ENCODE measurements at regions not wholly inside any gene's neighbourhood (a gene's known extent, or its start where the extent isn't known, plus 50 kb on each side); places are given as distances from the start of the nearest gene placed in this dataset.

GRCh38 chr20:23299673-23300050, 50.9 kb upstream of the NXT1 start:
- H3K4me1 Mint-ChIP-seq, result peaks cover 9% of the 10 kb centered on the region
- TF ChIP-seq CTCF (IDR thresholded peaks at IDR 0.05; ENCODE audit: unreplicated experiment in 3 of 3), result no peak
- no peak overlapping the region for H3K4me3 Mint-ChIP-seq
- no peak overlapping the region for H3K27ac Mint-ChIP-seq
- H3K27me3 Mint-ChIP-seq (ENCODE audit: low read depth), result peaks cover 13% of the 10 kb centered on the region
- H3K36me3 Mint-ChIP-seq (ENCODE audit: low read depth), result no peaks in the 10 kb centered on the region
- no peaks in the 10 kb centered on the region for H3K9me3 Mint-ChIP-seq

DNA sequence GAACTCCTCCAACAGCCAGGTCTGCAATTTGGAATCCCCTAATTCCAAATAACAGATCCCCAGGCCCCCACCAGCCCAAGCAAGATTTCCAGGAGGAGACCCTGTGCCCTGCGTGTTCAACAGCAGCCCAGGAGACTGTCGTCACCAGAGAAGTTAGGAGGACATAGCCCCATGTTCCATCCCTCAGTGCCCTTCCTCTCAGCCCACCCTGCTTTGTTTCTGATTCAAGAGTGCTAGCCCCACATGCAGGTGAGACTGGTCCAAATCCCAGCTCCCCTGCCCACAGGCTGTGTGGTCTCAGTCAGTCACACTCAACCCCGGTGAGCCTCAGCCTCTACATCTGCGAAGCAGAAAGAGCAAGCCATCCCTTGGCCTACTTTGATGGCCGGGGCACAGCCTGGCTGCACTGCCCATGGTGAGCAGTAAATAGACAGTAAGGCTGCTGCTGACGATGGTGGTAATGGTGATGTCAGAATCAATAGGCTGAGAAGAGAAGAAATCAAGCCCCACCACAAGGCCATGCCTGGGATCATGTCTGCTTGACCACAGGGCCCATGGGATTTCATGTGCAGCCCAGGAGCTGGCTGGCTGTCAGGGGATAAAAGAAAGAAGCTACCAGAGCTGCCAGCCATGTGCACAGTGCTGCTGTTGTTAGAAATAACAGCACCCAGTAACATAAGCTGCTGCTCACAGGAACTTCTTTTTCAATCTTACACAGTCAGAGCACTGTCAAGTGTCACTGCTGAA, 51.5 kb upstream of the NXT1 start:
- H3K4me1 Mint-ChIP-seq, result peaks cover 9% of the 10 kb centered on the region
- no peaks in the 10 kb centered on the region for H3K9me3 Mint-ChIP-seq
- TF ChIP-seq CTCF (IDR thresholded peaks at IDR 0.05; ENCODE audit: unreplicated experiment in 3 of 3), result no peak
- H3K36me3 Mint-ChIP-seq (ENCODE audit: low read depth), result no peaks in the 10 kb centered on the region
- H3K27ac Mint-ChIP-seq, result no peak overlapping the region
- peaks cover 13% of the 10 kb centered on the region for H3K27me3 Mint-ChIP-seq (ENCODE audit: low read depth)
- no peak overlapping the region for H3K4me3 Mint-ChIP-seq

DNA sequence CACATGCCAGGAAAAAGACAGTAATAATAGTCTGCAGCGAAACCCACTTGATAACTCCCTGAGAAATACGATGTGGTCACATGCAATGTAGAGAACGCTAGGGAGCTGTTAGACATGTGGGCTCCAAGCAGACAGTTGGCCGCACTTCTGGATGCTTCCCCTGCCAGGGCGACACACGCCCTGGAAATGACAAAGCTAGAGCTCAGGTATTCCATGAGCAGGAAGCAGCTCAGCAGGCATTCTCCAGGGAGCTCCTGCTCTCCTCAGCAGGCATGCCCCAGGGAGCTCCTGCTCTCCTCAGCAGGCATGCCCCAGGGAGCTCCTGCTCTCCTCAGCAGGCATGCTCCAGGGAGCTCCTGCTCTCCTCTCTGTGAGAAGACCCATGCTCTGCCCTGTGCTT, 52.4 kb upstream of the NXT1 start:
- peaks cover 13% of the 10 kb centered on the region for H3K27me3 Mint-ChIP-seq (ENCODE audit: low read depth)
- peaks cover 9% of the 10 kb centered on the region for H3K4me1 Mint-ChIP-seq
- TF ChIP-seq CTCF (IDR thresholded peaks at IDR 0.05; ENCODE audit: unreplicated experiment in 3 of 3), result no peak
- H3K9me3 Mint-ChIP-seq, result no peaks in the 10 kb centered on the region
- H3K36me3 Mint-ChIP-seq (ENCODE audit: low read depth), result no peaks in the 10 kb centered on the region
- H3K4me3 Mint-ChIP-seq, result no peak overlapping the region
- no peak overlapping the region for H3K27ac Mint-ChIP-seq

GRCh38 chr20:23296841-23297701, 53.5 kb upstream of the NXT1 start:
- no peak for TF ChIP-seq CTCF (IDR thresholded peaks at IDR 0.05; ENCODE audit: unreplicated experiment in 3 of 3)
- no peaks in the 10 kb centered on the region for H3K36me3 Mint-ChIP-seq (ENCODE audit: low read depth)
- H3K4me3 Mint-ChIP-seq, result no peak overlapping the region
- H3K4me1 Mint-ChIP-seq, result peaks cover 9% of the 10 kb centered on the region
- H3K27ac Mint-ChIP-seq, result no peak overlapping the region
- H3K27me3 Mint-ChIP-seq (ENCODE audit: low read depth), result peaks cover 13% of the 10 kb centered on the region
- H3K9me3 Mint-ChIP-seq, result no peaks in the 10 kb centered on the region

- no peak for TF ChIP-seq CTCF (IDR thresholded peaks at IDR 0.05; ENCODE audit: unreplicated experiment in 3 of 3)
- H3K27me3 Mint-ChIP-seq (ENCODE audit: low read depth), result peaks cover 10% of the 10 kb centered on the region
- H3K36me3 Mint-ChIP-seq (ENCODE audit: low read depth), result no peaks in the 10 kb centered on the region
These were observed 54.7 kb upstream of the NXT1 start for GRCh38 chr20:23295934-23296333.

More at GRCh38 chr20:23295934-23296333, 54.7 kb upstream of the NXT1 start:
- Mint-ChIP-seq H3K4me3 (no peak overlapping the region), H3K27ac (no peak overlapping the region), H3K4me1 (peaks cover 9% of the 10 kb centered on the region), H3K9me3 (no peaks in the 10 kb centered on the region)
